ENCODE measurements at regions not wholly inside any gene's neighbourhood (a gene's known extent, or its start where the extent isn't known, plus 50 kb on each side); places are given as distances from the start of the nearest gene placed in this dataset.

- 82% methylated on average over 4 of the region's 6 CpGs for WGBS
- Histone ChIP-seq H3K36me3 (ENCODE audit: control insufficient read depth in 1 of 2, insufficient read depth in 2 of 2, low read depth in 1 of 2, low read length in 2 of 2) (no peaks in the 10 kb centered on the region), H4K8ac (ENCODE audit: low read length) (no peak overlapping the region), H2AK5ac (ENCODE audit: low read length, severe bottlenecking) (no peak overlapping the region), H3K9ac (ENCODE audit: low read length) (no peak overlapping the region), H3K4me2 (ENCODE audit: low read length, poor library complexity, severe bottlenecking) (no peak overlapping the region), H4K91ac (ENCODE audit: low read length) (no peak overlapping the region), H3K27ac (ENCODE audit: low read length, poor library complexity, severe bottlenecking) (no peak overlapping the region), H2BK5ac (ENCODE audit: low read depth, low read length, poor library complexity, severe bottlenecking) (no peak overlapping the region), H3K27me3 (ENCODE audit: control insufficient read depth in 1 of 2, insufficient read depth in 1 of 2, low read length in 2 of 2) (no peaks in the 10 kb centered on the region), H3K14ac (ENCODE audit: low read length in 2 of 2) (no peak overlapping the region), H3K18ac (ENCODE audit: low read depth in 1 of 2, low read length in 2 of 2) (no peak overlapping the region), H3K23ac (ENCODE audit: low read length in 2 of 2) (no peak overlapping the region), H2BK12ac (ENCODE audit: low read length in 2 of 2) (no peak overlapping the region), H3K4ac (ENCODE audit: low read depth in 1 of 2, low read length in 2 of 2) (no peak overlapping the region), H3K4me3 (ENCODE audit: insufficient read depth in 1 of 2, low read depth in 1 of 2, low read length in 2 of 2) (no peak overlapping the region), H2BK120ac (ENCODE audit: low read depth, low read length) (no peak overlapping the region), H3K9me3 (ENCODE audit: control insufficient read depth, low read length) (no peaks in the 10 kb centered on the region), H3K79me1 (replicated peaks; ENCODE audit: low read length, poor library complexity, severe bottlenecking) (no peaks in the 10 kb centered on the region), H2BK15ac (ENCODE audit: low read depth, poor library complexity, severe bottlenecking) (peak overlapping the region; percentile 13), H3K4me1 (ENCODE audit: control insufficient read depth, insufficient read depth, low read depth, low read length) (peaks cover 6% of the 10 kb centered on the region), H2AFZ (ENCODE audit: low read depth, low read length) (no peak overlapping the region)
- no peak for DNase-seq
Observed at GRCh38 chr7:46170021-46170420, 248.9 kb upstream of the IGFBP3 start.

- no peak overlapping the region for H4K8ac ChIP-seq (ENCODE audit: low read length)
- peaks cover 6% of the 10 kb centered on the region for H3K4me1 ChIP-seq (ENCODE audit: control insufficient read depth, insufficient read depth, low read depth, low read length)
- H3K4me3 ChIP-seq (ENCODE audit: insufficient read depth in 1 of 2, low read depth in 1 of 2, low read length in 2 of 2), result no peak overlapping the region
- H4K91ac ChIP-seq (ENCODE audit: low read length), result no peak overlapping the region
- no peak overlapping the region for H2BK12ac ChIP-seq (ENCODE audit: low read length in 2 of 2)
- H3K79me1 ChIP-seq (replicated peaks; ENCODE audit: low read length, poor library complexity, severe bottlenecking), result no peaks in the 10 kb centered on the region
- no peak overlapping the region for H3K23ac ChIP-seq (ENCODE audit: low read length in 2 of 2)
- H3K4ac ChIP-seq (ENCODE audit: low read depth in 1 of 2, low read length in 2 of 2), result no peak overlapping the region
- no peak overlapping the region for H2BK120ac ChIP-seq (ENCODE audit: low read depth, low read length)
- DNase-seq, result no peak
- H3K9me3 ChIP-seq (ENCODE audit: control insufficient read depth, low read length), result no peaks in the 10 kb centered on the region
- no peak overlapping the region for H2BK5ac ChIP-seq (ENCODE audit: low read depth, low read length, poor library complexity, severe bottlenecking)
- H3K9ac ChIP-seq (ENCODE audit: low read length), result no peak overlapping the region
- no peaks in the 10 kb centered on the region for H3K36me3 ChIP-seq (ENCODE audit: control insufficient read depth in 1 of 2, insufficient read depth in 2 of 2, low read depth in 1 of 2, low read length in 2 of 2)
- H3K27ac ChIP-seq (ENCODE audit: low read length, poor library complexity, severe bottlenecking), result no peak overlapping the region
- H3K27me3 ChIP-seq (ENCODE audit: control insufficient read depth in 1 of 2, insufficient read depth in 1 of 2, low read length in 2 of 2), result no peaks in the 10 kb centered on the region
- H2AK5ac ChIP-seq (ENCODE audit: low read length, severe bottlenecking), result peak overlapping the region; percentile 33
- H2AFZ ChIP-seq (ENCODE audit: low read depth, low read length), result no peak overlapping the region
- H2BK15ac ChIP-seq (ENCODE audit: low read depth, poor library complexity, severe bottlenecking), result no peak overlapping the region
- H3K4me2 ChIP-seq (ENCODE audit: low read length, poor library complexity, severe bottlenecking), result no peak overlapping the region
- no peak overlapping the region for H3K18ac ChIP-seq (ENCODE audit: low read depth in 1 of 2, low read length in 2 of 2)
- no peak overlapping the region for H3K14ac ChIP-seq (ENCODE audit: low read length in 2 of 2)
- WGBS, result 89% methylated on average over 1 of the region's 1 CpG
Observed at GRCh38 chr7:46169384-46169755, 248.3 kb upstream of the IGFBP3 start.

GRCh38 chr7:46168671-46169383, 247.8 kb upstream of the IGFBP3 start:
- no peaks in the 10 kb centered on the region for H3K9me3 ChIP-seq (ENCODE audit: control insufficient read depth, low read length)
- H2BK15ac ChIP-seq (ENCODE audit: low read depth, poor library complexity, severe bottlenecking), result no peak overlapping the region
- no peak overlapping the region for H3K4ac ChIP-seq (ENCODE audit: low read depth in 1 of 2, low read length in 2 of 2)
- H3K27ac ChIP-seq (ENCODE audit: low read length, poor library complexity, severe bottlenecking), result no peak overlapping the region
- 93% methylated on average over 11 of the region's 11 CpGs for WGBS
- H2AK5ac ChIP-seq (ENCODE audit: low read length, severe bottlenecking), result no peak overlapping the region
- peaks cover 5% of the 10 kb centered on the region for H3K4me1 ChIP-seq (ENCODE audit: control insufficient read depth, insufficient read depth, low read depth, low read length)
- H3K18ac ChIP-seq (ENCODE audit: low read depth in 1 of 2, low read length in 2 of 2), result no peak overlapping the region
- no peak overlapping the region for H2BK5ac ChIP-seq (ENCODE audit: low read depth, low read length, poor library complexity, severe bottlenecking)
- no peak overlapping the region for H2AFZ ChIP-seq (ENCODE audit: low read depth, low read length)
- H3K79me1 ChIP-seq (replicated peaks; ENCODE audit: low read length, poor library complexity, severe bottlenecking), result no peaks in the 10 kb centered on the region
- no peak overlapping the region for H3K14ac ChIP-seq (ENCODE audit: low read length in 2 of 2)
- no peaks in the 10 kb centered on the region for H3K36me3 ChIP-seq (ENCODE audit: control insufficient read depth in 1 of 2, insufficient read depth in 2 of 2, low read depth in 1 of 2, low read length in 2 of 2)
- no peak overlapping the region for H2BK120ac ChIP-seq (ENCODE audit: low read depth, low read length)
- no peak for DNase-seq
- no peak overlapping the region for H3K23ac ChIP-seq (ENCODE audit: low read length in 2 of 2)
- H3K4me3 ChIP-seq (ENCODE audit: insufficient read depth in 1 of 2, low read depth in 1 of 2, low read length in 2 of 2), result no peak overlapping the region
- H3K4me2 ChIP-seq (ENCODE audit: low read length, poor library complexity, severe bottlenecking), result no peak overlapping the region
- no peak overlapping the region for H4K91ac ChIP-seq (ENCODE audit: low read length)
- H2BK12ac ChIP-seq (ENCODE audit: low read length in 2 of 2), result no peak overlapping the region
- H3K27me3 ChIP-seq (ENCODE audit: control insufficient read depth in 1 of 2, insufficient read depth in 1 of 2, low read length in 2 of 2), result no peaks in the 10 kb centered on the region
- no peak overlapping the region for H3K9ac ChIP-seq (ENCODE audit: low read length)
- H4K8ac ChIP-seq (ENCODE audit: low read length), result no peak overlapping the region

GRCh38 chr7:46168231-46168630, 247.2 kb upstream of the IGFBP3 start:
- H3K9me3 ChIP-seq (ENCODE audit: control insufficient read depth, low read length), result no peaks in the 10 kb centered on the region
- no peak overlapping the region for H2BK5ac ChIP-seq (ENCODE audit: low read depth, low read length, poor library complexity, severe bottlenecking)
- no peak overlapping the region for H2BK120ac ChIP-seq (ENCODE audit: low read depth, low read length)
- H2BK15ac ChIP-seq (ENCODE audit: low read depth, poor library complexity, severe bottlenecking), result no peak overlapping the region
- H3K18ac ChIP-seq (ENCODE audit: low read depth in 1 of 2, low read length in 2 of 2), result no peak overlapping the region
- no peak overlapping the region for H2AK5ac ChIP-seq (ENCODE audit: low read length, severe bottlenecking)
- no peak overlapping the region for H2AFZ ChIP-seq (ENCODE audit: low read depth, low read length)
- H3K36me3 ChIP-seq (ENCODE audit: control insufficient read depth in 1 of 2, insufficient read depth in 2 of 2, low read depth in 1 of 2, low read length in 2 of 2), result no peaks in the 10 kb centered on the region
- no peak overlapping the region for H3K4ac ChIP-seq (ENCODE audit: low read depth in 1 of 2, low read length in 2 of 2)
- no peak overlapping the region for H3K4me2 ChIP-seq (ENCODE audit: low read length, poor library complexity, severe bottlenecking)
- H2BK12ac ChIP-seq (ENCODE audit: low read length in 2 of 2), result no peak overlapping the region
- no peaks in the 10 kb centered on the region for H3K79me1 ChIP-seq (replicated peaks; ENCODE audit: low read length, poor library complexity, severe bottlenecking)
- no peak overlapping the region for H3K27ac ChIP-seq (ENCODE audit: low read length, poor library complexity, severe bottlenecking)
- no peak overlapping the region for H3K9ac ChIP-seq (ENCODE audit: low read length)
- H3K14ac ChIP-seq (ENCODE audit: low read length in 2 of 2), result no peak overlapping the region
- H3K23ac ChIP-seq (ENCODE audit: low read length in 2 of 2), result no peak overlapping the region
- H3K4me3 ChIP-seq (ENCODE audit: insufficient read depth in 1 of 2, low read depth in 1 of 2, low read length in 2 of 2), result no peak overlapping the region
- no peak for DNase-seq
- WGBS, result 95% methylated on average over 4 of the region's 5 CpGs
- no peaks in the 10 kb centered on the region for H3K27me3 ChIP-seq (ENCODE audit: control insufficient read depth in 1 of 2, insufficient read depth in 1 of 2, low read length in 2 of 2)
- H3K4me1 ChIP-seq (ENCODE audit: control insufficient read depth, insufficient read depth, low read depth, low read length), result peaks cover 2% of the 10 kb centered on the region
- no peak overlapping the region for H4K91ac ChIP-seq (ENCODE audit: low read length)
- no peak overlapping the region for H4K8ac ChIP-seq (ENCODE audit: low read length)

Data from mesenchymal stem cell (in vitro differentiated cells and primary cell).